HEK293 (cell line): ENCODE measurements at regions not wholly inside any gene's neighbourhood (a gene's known extent, or its start where the extent isn't known, plus 50 kb on each side); places are given as distances from the start of the nearest gene placed in this dataset.

Source experiments
- CTCF ChIA-PET: fragments of 350-600 bp; formaldehyde crosslinking; extraction: SDS; loops from one replicate; lab custom pipeline; 2021; ENCODE audit warnings: antibody characterized with exemption; lab: Yijun Ruan, JAX
- POLR2A ChIA-PET: fragments of 300-600 bp; formaldehyde crosslinking; extraction: SDS; loops from one replicate; lab custom pipeline; 2020; ENCODE audit warnings: antibody characterized with exemption, inconsistent platforms; lab: Yijun Ruan, JAX
- H3K27ac ChIP-seq: fragments of 200-500 bp; sonication (Bioruptor generic); 2 replicates; pipeline ENCODE4 v1.5.1; 2014; ENCODE audit warnings: low read depth, low read length, control low read depth, inconsistent platforms; ENCODE audit errors: extremely low read depth
- H3K36me3 ChIP-seq, 2 experiments: fragments of 200-500 bp in 1 of 2; sonication (Bioruptor generic) in 1 of 2; 1 replicate in 1 of 2; 2 replicates in 1 of 2; pipeline ENCODE4 v1.5.1; 2014 to 2017; ENCODE audit warnings: inconsistent platforms in 2 of 2, low read length in 2 of 2; ENCODE audit not compliant: control insufficient read depth in 2 of 2, insufficient read depth in 1 of 2
- H3K4me1 ChIP-seq: fragments of 200-500 bp; sonication (Bioruptor generic); 2 replicates; pipeline ENCODE4 v1.5.1; 2014; ENCODE audit warnings: mild to moderate bottlenecking, low read length, inconsistent platforms; ENCODE audit not compliant: control insufficient read depth, insufficient read depth
- H3K4me3 ChIP-seq: 2 replicates; pipeline ENCODE4 v1.5.1; 2011; ENCODE audit warnings: low read depth, mild to moderate bottlenecking, control low read depth, low read length, moderate library complexity
- H3K9me3 ChIP-seq: fragments of 200-500 bp; sonication (Bioruptor generic); 2 replicates; pipeline ENCODE4 v1.5.1; 2014; ENCODE audit warnings: low read depth, low read length, inconsistent platforms; ENCODE audit not compliant: control insufficient read depth, insufficient read depth
- GLIS2 ChIP-seq: fragments of 450-650 bp; formaldehyde crosslinking; IDR thresholded peaks from 2 replicates; pipeline ENCODE4 v1.5.1; 2016; ENCODE audit warnings: missing biosample characterization, missing genetic modification characterization
- HOXD13 ChIP-seq: sonication (generic); formaldehyde crosslinking; IDR thresholded peaks from 2 replicates; pipeline ENCODE4 v1.8.0; 2022; ENCODE audit warnings: missing genetic modification reagents, borderline replicate concordance
- IKZF3 ChIP-seq: fragments of 450-650 bp; IDR thresholded peaks from 2 replicates; pipeline ENCODE4 v1.5.0; 2018; ENCODE audit warnings: missing biosample characterization, mild to moderate bottlenecking, missing genetic modification characterization, moderate library complexity
- KLF10 ChIP-seq: fragments of 450-650 bp; IDR thresholded peaks from 2 replicates; pipeline ENCODE4 v1.5.1; 2018; ENCODE audit warnings: missing biosample characterization, mild to moderate bottlenecking, missing genetic modification characterization
- SCRT2 ChIP-seq: fragments of 450-650 bp; formaldehyde crosslinking; IDR thresholded peaks from 2 replicates; pipeline ENCODE4 v1.5.1; 2016; ENCODE audit warnings: missing biosample characterization, missing genetic modification characterization
- SP3 ChIP-seq: fragments of 450-650 bp; formaldehyde crosslinking; IDR thresholded peaks from 2 replicates; pipeline ENCODE4 v1.5.1; 2016; ENCODE audit warnings: missing biosample characterization, missing genetic modification characterization
- YY2 ChIP-seq: fragments of 450-650 bp; formaldehyde crosslinking; IDR thresholded peaks from 2 replicates; pipeline ENCODE4 v1.5.1; 2016; ENCODE audit warnings: missing biosample characterization, missing genetic modification characterization
- ZIC2 ChIP-seq: fragments of 450-650 bp; formaldehyde crosslinking; IDR thresholded peaks from 2 replicates; pipeline ENCODE4 v1.5.1; 2016; ENCODE audit warnings: missing biosample characterization, missing genetic modification characterization
- ZNF121 ChIP-seq: fragments of 450-650 bp; formaldehyde crosslinking; IDR thresholded peaks from 2 replicates; pipeline ENCODE4 v1.5.1; 2016; ENCODE audit warnings: missing biosample characterization, missing genetic modification characterization
- ZNF16 ChIP-seq: fragments of 450-650 bp; formaldehyde crosslinking; IDR thresholded peaks from 2 replicates; pipeline ENCODE4 v1.5.1; 2016; ENCODE audit warnings: low read depth, missing biosample characterization, missing genetic modification characterization
- ZNF202 ChIP-seq: fragments of 450-650 bp; formaldehyde crosslinking; IDR thresholded peaks from 2 replicates; pipeline ENCODE4 v1.5.1; 2016; ENCODE audit warnings: missing biosample characterization, missing genetic modification characterization, borderline replicate concordance
- ZNF366 ChIP-seq: fragments of 450-650 bp; formaldehyde crosslinking; conservative IDR thresholded peaks from 2 replicates; pipeline ENCODE4 v1.5.1; 2016; ENCODE audit warnings: missing biosample characterization, missing genetic modification characterization
- ZNF391 ChIP-seq: fragments of 450-650 bp; formaldehyde crosslinking; IDR thresholded peaks from 2 replicates; pipeline ENCODE4 v1.5.1; 2016; ENCODE audit warnings: low read depth, missing biosample characterization, missing genetic modification characterization, borderline replicate concordance
- ZNF530 ChIP-seq: fragments of 450-650 bp; formaldehyde crosslinking; IDR thresholded peaks from 2 replicates; pipeline ENCODE4 v1.5.1; 2016; ENCODE audit warnings: low read depth, missing biosample characterization, missing genetic modification characterization
- ZNF548 ChIP-seq: fragments of 450-650 bp; formaldehyde crosslinking; IDR thresholded peaks from 2 replicates; pipeline ENCODE4 v1.5.1; 2016; ENCODE audit warnings: missing biosample characterization, missing genetic modification characterization
- ZNF660 ChIP-seq: fragments of 450-650 bp; IDR thresholded peaks from 2 replicates; pipeline ENCODE4 v1.5.1; 2018; ENCODE audit warnings: missing biosample characterization, mild to moderate bottlenecking, missing genetic modification characterization
- ZNF76 ChIP-seq: fragments of 450-650 bp; formaldehyde crosslinking; IDR thresholded peaks from 2 replicates; pipeline ENCODE4; 2016; ENCODE audit warnings: low read depth, missing biosample characterization, missing genetic modification characterization, borderline replicate concordance
- ZNF791 ChIP-seq: fragments of 450-650 bp; formaldehyde crosslinking; IDR thresholded peaks from 2 replicates; pipeline ENCODE4 v1.5.1; 2016; ENCODE audit warnings: missing biosample characterization, missing genetic modification characterization
- ZXDB ChIP-seq: fragments of 450-650 bp; formaldehyde crosslinking; IDR thresholded peaks from 2 replicates; pipeline ENCODE4 v1.5.1; 2016; ENCODE audit warnings: missing biosample characterization, missing genetic modification characterization
- TF ChIP-seq, protein P1 (sequence below): fragments of 450-650 bp; formaldehyde crosslinking; IDR thresholded peaks from 2 replicates; pipeline ENCODE4 v1.5.1; 2016; ENCODE audit warnings: missing biosample characterization, missing genetic modification characterization
- TF ChIP-seq, protein P2 (sequence below): fragments of 450-650 bp; formaldehyde crosslinking; conservative IDR thresholded peaks from 2 replicates; pipeline ENCODE4 v1.5.1; 2016; ENCODE audit warnings: low read depth, missing biosample characterization, missing genetic modification characterization
- TF ChIP-seq, protein P3 (sequence below): fragments of 450-650 bp; formaldehyde crosslinking; IDR thresholded peaks from 2 replicates; pipeline ENCODE4 v1.5.1; 2016; ENCODE audit warnings: missing biosample characterization, missing genetic modification characterization, low read depth

DNA sequence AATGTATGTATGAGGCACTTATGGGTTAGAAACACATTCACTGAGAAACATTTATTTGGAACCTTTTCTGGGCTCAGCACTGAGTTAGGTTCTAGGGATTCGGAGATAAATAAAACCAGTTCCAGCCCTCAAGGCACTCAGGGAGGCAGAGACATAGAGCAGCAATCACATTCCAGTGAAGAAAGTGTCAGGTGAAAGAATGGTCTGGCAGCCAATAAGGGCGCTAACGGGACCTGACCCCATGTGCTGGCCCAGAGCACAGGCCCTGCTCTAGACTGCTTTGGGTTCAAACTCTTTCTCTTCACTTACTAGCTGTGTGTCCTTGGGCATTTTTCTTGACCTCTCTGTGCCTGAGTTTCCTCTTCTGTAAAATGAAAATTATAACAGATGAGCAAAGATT lies 146.0 kb upstream of the SYT13 start:
- no peaks in the 10 kb centered on the region for H3K36me3 ChIP-seq
- H3K4me1 ChIP-seq = no peaks in the 10 kb centered on the region
- TF ChIP-seq KLF10 (tag by site-specific recombination) (no peak), HOXD13 (CRISPR knock-in tag) (no peak), IKZF3 (tag by site-specific recombination) (no peak), ZNF548 (no peak), SCRT2 (tag by site-specific recombination) (no peak), ZNF791 (no peak), ZNF366 (tag by site-specific recombination) (no peak)
- TF ChIP-seq, protein P1, sequence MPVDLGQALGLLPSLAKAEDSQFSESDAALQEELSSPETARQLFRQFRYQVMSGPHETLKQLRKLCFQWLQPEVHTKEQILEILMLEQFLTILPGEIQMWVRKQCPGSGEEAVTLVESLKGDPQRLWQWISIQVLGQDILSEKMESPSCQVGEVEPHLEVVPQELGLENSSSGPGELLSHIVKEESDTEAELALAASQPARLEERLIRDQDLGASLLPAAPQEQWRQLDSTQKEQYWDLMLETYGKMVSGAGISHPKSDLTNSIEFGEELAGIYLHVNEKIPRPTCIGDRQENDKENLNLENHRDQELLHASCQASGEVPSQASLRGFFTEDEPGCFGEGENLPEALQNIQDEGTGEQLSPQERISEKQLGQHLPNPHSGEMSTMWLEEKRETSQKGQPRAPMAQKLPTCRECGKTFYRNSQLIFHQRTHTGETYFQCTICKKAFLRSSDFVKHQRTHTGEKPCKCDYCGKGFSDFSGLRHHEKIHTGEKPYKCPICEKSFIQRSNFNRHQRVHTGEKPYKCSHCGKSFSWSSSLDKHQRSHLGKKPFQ = no peak
- H3K27ac ChIP-seq = no peak overlapping the region
- no peak overlapping the region for H3K4me3 ChIP-seq
- ChIA-PET POLR2A (no interaction called here), CTCF (interaction anchor here (0.6 to 0.9 kb wide), 3 partner anchors 20 to 89 kb away, joined by 3 to 8 read pairs (median 3); no protein-coding TSS in a partner anchor)
- H3K9me3 ChIP-seq = no peaks in the 10 kb centered on the region

DNA sequence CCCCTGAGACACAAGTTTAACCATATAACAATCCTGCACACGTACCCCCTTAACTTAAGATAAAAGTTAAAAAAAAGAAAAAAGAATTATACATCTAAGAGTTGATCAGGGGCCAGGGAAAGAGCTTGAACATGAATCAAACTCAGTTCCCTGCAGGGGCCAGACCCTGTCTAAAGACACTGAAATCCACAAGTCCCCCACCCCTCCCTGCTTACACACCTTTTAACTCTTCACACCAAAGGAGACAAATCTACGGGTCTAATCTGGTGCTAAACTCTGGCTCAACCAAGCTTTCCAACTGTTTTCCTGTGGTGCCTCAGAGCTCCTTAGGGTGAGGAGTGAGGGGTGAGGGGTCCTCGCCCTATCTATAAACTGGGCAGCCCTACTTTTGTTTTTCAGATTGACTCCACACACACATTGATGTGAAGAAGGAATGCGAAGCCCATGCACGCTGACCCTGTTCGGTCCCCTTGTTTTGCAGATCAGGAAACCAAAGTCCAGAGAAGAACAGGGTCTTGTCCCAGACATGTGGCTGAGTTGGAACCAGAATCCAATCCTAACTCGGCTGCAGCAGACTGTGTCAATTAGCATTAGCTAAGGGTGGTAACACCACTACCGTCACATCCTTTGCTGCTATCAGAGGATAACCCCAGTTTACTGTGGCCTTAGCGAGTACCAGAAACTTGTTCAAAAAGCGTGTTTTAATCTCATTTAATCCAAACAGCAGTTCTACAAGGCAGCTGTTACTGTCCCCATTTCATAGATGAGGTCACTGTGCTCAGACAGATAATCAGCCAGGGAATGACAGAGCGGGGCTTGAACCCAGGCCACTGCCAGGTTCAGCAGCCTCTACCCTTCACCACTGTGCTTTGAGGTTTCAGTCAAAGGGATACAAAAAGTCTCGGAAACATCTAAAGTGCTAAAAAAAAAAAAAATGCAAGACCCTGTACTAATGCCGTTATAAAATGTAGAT lies 145.2 kb upstream of the SYT13 start:
- Histone ChIP-seq H3K36me3 (no peaks in the 10 kb centered on the region), H3K4me1 (no peaks in the 10 kb centered on the region), H3K27ac (no peak overlapping the region), H3K9me3 (no peaks in the 10 kb centered on the region), H3K4me3 (no peak overlapping the region)
- CTCF ChIA-PET = interaction anchor here (0.6 to 0.9 kb wide), 3 partner anchors 21 to 88 kb away, joined by 3 to 8 read pairs (median 3); no protein-coding TSS in a partner anchor
- POLR2A ChIA-PET = no interaction called here
- TF ChIP-seq ZNF76 (no peak), IKZF3 (tag by site-specific recombination) (no peak), ZXDB (tag by site-specific recombination) (no peak), SP3 (no peak), ZNF530 (no peak)
- TF ChIP-seq, protein P2, sequence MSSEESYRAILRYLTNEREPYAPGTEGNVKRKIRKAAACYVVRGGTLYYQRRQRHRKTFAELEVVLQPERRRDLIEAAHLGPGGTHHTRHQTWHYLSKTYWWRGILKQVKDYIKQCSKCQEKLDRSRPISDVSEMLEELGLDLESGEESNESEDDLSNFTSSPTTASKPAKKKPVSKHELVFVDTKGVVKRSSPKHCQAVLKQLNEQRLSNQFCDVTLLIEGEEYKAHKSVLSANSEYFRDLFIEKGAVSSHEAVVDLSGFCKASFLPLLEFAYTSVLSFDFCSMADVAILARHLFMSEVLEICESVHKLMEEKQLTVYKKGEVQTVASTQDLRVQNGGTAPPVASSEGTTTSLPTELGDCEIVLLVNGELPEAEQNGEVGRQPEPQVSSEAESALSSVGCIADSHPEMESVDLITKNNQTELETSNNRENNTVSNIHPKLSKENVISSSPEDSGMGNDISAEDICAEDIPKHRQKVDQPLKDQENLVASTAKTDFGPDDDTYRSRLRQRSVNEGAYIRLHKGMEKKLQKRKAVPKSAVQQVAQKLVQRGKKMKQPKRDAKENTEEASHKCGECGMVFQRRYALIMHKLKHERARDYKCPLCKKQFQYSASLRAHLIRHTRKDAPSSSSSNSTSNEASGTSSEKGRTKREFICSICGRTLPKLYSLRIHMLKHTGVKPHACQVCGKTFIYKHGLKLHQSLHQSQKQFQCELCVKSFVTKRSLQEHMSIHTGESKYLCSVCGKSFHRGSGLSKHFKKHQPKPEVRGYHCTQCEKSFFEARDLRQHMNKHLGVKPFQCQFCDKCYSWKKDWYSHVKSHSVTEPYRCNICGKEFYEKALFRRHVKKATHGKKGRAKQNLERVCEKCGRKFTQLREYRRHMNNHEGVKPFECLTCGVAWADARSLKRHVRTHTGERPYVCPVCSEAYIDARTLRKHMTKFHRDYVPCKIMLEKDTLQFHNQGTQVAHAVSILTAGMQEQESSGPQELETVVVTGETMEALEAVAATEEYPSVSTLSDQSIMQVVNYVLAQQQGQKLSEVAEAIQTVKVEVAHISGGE (tag by site-specific recombination) = no peak

DNA sequence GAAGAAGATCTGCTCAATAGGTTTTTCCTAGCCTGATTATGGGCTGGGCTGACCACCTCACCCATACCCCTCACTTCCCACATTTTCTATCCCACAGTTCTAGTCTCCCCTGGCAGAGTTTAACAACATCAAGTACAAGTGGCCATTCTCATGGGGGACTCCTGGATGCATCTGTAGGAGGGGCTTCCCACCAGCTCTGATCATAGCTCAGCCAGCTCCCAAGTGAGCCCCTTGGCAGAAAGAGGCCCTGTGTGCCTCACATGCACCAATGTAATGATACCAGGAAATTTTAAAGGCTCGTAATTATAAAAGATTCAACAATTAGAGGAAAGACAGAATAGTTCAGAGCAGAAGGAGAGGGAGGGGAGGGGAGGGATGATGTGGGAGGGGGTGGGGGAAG lies 144.2 kb upstream of the SYT13 start:
- Histone ChIP-seq H3K4me1 (no peaks in the 10 kb centered on the region), H3K9me3 (no peaks in the 10 kb centered on the region), H3K36me3 (no peaks in the 10 kb centered on the region), H3K27ac (no peak overlapping the region), H3K4me3 (no peak overlapping the region)
- TF ChIP-seq ZNF660 (tag by site-specific recombination) = no peak
- TF ChIP-seq ZIC2 (tag by site-specific recombination) = no peak
- no peak for TF ChIP-seq YY2 (tag by site-specific recombination)
- no peak for TF ChIP-seq ZNF16 (tag by site-specific recombination)
- TF ChIP-seq ZNF391 (tag by site-specific recombination) = no peak
- no peak for TF ChIP-seq GLIS2 (tag by site-specific recombination)
- TF ChIP-seq, protein P3, sequence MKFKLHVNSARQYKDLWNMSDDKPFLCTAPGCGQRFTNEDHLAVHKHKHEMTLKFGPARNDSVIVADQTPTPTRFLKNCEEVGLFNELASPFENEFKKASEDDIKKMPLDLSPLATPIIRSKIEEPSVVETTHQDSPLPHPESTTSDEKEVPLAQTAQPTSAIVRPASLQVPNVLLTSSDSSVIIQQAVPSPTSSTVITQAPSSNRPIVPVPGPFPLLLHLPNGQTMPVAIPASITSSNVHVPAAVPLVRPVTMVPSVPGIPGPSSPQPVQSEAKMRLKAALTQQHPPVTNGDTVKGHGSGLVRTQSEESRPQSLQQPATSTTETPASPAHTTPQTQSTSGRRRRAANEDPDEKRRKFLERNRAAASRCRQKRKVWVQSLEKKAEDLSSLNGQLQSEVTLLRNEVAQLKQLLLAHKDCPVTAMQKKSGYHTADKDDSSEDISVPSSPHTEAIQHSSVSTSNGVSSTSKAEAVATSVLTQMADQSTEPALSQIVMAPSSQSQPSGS = no peak
- TF ChIP-seq ZNF121 (tag by site-specific recombination) = no peak
- TF ChIP-seq ZNF202 (tag by site-specific recombination) = no peak
- ChIA-PET POLR2A (no interaction called here), CTCF (interaction anchor here (1.0 kb wide), 1 partner anchor 60 kb away, joined by 3 read pairs; no protein-coding TSS in a partner anchor)
